ENCODE measurements at regions not wholly inside any gene's neighbourhood (a gene's known extent, or its start where the extent isn't known, plus 50 kb on each side); places are given as distances from the start of the nearest gene placed in this dataset.
A peak's percentile ranks its signal among the peaks of the same experiment; 100 is the strongest.

DNA sequence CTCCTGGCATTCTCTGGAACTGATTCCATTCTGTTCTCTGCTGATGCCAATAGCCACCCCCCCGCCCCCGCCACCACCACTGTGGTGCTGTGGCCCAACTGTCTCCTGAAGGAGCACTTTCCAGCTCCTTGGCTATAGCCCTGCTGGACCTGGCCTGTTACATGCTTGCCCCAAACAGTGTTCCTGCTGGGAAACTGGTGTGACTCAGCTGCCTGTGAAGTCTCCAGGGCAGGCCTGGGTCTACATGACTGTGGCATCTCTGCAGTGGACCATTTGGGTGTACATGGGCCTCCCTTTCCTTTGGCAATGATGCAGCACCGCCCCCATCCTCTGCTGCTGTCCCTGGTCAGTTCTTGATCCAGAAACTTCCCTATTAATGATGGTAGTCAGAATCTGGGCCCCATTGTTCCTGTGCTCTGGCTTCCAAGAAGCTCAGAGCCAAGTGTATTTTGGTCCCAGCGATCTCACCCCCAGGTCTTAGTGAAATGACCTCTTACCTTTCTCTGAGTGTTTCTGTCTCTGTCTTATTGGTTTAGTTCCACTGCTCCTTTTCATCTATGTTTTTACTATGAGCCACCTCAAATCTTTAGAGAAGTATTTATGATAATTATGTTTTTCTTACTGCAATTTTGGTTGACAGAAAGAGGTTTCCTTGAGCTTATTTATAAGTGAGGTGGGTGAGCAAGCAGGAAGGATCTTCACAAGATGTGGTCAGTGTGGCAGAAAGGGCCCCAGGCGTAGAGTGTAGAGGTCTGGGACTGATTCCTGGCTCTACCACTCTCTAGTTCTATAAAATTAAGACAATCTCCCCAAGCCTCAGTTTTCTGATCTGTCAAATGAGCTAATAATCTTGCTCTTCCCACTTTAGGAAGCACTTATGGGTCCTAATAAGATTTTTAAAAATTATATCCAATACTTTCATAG, 210.7 kb upstream of the EOLA2 start:
- WGBS, 2 donors, result 62 to 74% methylated on average over 5 of the region's 5 CpGs
- TF ChIP-seq, protein P1, sequence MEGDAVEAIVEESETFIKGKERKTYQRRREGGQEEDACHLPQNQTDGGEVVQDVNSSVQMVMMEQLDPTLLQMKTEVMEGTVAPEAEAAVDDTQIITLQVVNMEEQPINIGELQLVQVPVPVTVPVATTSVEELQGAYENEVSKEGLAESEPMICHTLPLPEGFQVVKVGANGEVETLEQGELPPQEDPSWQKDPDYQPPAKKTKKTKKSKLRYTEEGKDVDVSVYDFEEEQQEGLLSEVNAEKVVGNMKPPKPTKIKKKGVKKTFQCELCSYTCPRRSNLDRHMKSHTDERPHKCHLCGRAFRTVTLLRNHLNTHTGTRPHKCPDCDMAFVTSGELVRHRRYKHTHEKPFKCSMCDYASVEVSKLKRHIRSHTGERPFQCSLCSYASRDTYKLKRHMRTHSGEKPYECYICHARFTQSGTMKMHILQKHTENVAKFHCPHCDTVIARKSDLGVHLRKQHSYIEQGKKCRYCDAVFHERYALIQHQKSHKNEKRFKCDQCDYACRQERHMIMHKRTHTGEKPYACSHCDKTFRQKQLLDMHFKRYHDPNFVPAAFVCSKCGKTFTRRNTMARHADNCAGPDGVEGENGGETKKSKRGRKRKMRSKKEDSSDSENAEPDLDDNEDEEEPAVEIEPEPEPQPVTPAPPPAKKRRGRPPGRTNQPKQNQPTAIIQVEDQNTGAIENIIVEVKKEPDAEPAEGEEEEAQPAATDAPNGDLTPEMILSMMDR (IDR thresholded peaks at IDR 0.05), result no peak
- Histone ChIP-seq H3K4me1 (peaks cover 0 to 18% (median 0%) of the 10 kb centered on the region in 9 donors), H3K27ac (no peak overlapping the region), H3K9me3 (no peaks in the 10 kb centered on the region), H3K4me3 (no peak overlapping the region), H3K27me3 (peaks cover 0 to 10% (median 0%) of the 10 kb centered on the region in 7 donors), H3K36me3 (no peaks in the 10 kb centered on the region)
- intact Hi-C loops (cut with DNase I), result no loop called here
- DNase-seq, result peak in 1 of 2 donors; percentile 7
- ATAC-seq, result peak in 6 of 8 donors; percentile 20 to 74 (median 60)

DNA sequence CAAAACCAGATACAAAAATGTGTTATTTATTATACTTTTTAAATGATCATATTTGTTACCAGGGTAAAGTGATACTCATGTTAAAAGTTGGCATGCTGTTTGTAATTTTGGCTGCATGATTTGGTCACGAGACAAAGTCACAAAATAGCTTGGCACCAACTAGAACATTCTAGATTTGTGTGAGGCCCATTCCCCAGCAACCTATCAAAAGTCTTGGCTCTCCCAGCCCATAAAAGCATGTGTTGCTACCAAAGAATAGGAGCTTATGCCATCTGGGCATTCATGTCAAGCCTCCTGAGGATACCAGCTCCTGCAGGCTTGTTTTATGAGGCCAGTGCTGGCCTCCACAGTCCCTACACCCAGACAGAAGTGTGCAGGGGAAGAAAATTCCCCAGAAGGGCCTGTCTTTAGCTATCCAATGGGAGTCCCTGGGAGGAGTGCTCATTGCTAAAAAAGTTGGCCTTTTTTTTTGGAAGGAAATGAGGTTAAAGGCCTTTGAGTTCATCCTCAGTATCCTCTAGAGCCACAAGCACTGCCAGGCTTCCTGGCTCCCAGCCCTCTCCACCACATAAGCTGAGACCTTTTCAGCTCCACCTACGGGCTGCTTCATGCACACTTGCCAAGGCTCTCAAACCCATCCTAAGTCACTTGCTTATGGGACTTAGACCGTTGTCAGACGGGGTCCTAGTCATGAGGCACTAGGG, 211.9 kb upstream of the EOLA2 start:
- Histone ChIP-seq H3K4me1 (peaks cover 0 to 18% (median 0%) of the 10 kb centered on the region in 9 donors), H3K27me3 (peaks cover 0 to 10% (median 0%) of the 10 kb centered on the region in 7 donors), H3K36me3 (no peaks in the 10 kb centered on the region), H3K27ac (no peak overlapping the region), H3K9me3 (no peaks in the 10 kb centered on the region), H3K4me3 (no peak overlapping the region)
- intact Hi-C loops (cut with DNase I), result no loop called here
- ATAC-seq (peak in 2 of 8 donors; percentile 16 to 41), DNase-seq (no peak)
- WGBS, 2 donors, result 47 to 56% methylated on average over 4 of the region's 4 CpGs
- TF ChIP-seq, protein P1 (IDR thresholded peaks at IDR 0.05), result no peak

DNA sequence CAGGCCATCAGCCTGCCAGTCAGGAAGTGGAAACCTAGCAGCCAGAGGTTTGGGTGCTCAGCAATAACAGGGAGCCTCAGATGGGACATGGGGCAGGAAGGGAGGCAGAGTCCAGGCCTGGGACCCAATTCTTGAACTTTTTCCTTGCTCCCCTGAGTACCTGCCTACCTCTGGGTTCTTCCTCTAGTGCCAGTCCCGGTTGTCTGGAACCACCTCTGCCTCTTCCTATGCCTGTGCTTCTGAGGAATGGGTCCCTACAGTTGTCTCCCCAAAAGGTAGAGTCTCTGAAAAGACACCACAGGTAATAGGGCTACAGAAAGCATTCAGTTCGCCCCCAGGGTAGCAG, 212.4 kb upstream of the MAMLD1 start:
- no peak overlapping the region for H3K27ac ChIP-seq
- intact Hi-C loops (cut with DNase I), result no loop called here
- WGBS, 2 donors, result 86 to 88% methylated on average over 1 to 2 of the region's 2 CpGs

DNA sequence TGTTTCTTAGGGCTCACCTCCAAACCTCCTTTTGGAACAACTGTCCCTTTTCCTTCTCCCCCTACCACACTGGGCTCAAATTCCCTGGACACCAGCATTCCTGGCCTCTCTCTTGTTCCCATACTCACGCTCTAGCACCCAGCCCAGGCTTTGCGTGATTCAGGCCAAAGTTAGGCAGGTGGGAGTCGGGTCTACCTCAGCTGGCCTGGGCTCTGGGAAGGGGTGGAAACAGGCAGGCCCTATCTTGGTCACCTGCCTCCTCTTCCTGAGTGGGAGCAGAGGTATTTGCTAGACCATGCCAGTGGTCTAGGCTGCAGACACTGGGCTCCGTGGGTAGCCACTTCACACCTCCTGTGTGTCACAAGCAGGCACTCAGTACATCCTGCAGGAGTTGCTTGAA, 211.1 kb upstream of the MAMLD1 start:
- peaks cover 0 to 10% (median 0%) of the 10 kb centered on the region in 7 donors for H3K27me3 ChIP-seq
- WGBS, 2 donors, result 95 to 96% methylated on average over 3 to 4 of the region's 4 CpGs
- intact Hi-C loops (cut with DNase I), result no loop called here
- no peaks in the 10 kb centered on the region for H3K36me3 ChIP-seq
- no peaks in the 10 kb centered on the region for H3K9me3 ChIP-seq
- H3K4me1 ChIP-seq, result peaks cover 0 to 18% (median 0%) of the 10 kb centered on the region in 9 donors
- no peak overlapping the region for H3K27ac ChIP-seq
- DNase-seq (no peak), ATAC-seq (no peak)
- H3K4me3 ChIP-seq, result no peak overlapping the region
- TF ChIP-seq, protein P1 (IDR thresholded peaks at IDR 0.05), result no peak

More for the DNA sequence above, 212.4 kb upstream of the MAMLD1 start:
- Histone ChIP-seq H3K4me1 (peaks cover 0 to 18% (median 0%) of the 10 kb centered on the region in 9 donors), H3K36me3 (no peaks in the 10 kb centered on the region), H3K9me3 (no peaks in the 10 kb centered on the region), H3K4me3 (no peak overlapping the region), H3K27me3 (peaks cover 0 to 10% (median 0%) of the 10 kb centered on the region in 7 donors)
- ATAC-seq (no peak), DNase-seq (no peak)
- TF ChIP-seq, protein P1 (IDR thresholded peaks at IDR 0.05), result no peak

Measured in heart right ventricle (tissue), 16 donors.